ENCODE measurements at regions not wholly inside any gene's neighbourhood (a gene's known extent, or its start where the extent isn't known, plus 50 kb on each side); places are given as distances from the start of the nearest gene placed in this dataset.

DNA sequence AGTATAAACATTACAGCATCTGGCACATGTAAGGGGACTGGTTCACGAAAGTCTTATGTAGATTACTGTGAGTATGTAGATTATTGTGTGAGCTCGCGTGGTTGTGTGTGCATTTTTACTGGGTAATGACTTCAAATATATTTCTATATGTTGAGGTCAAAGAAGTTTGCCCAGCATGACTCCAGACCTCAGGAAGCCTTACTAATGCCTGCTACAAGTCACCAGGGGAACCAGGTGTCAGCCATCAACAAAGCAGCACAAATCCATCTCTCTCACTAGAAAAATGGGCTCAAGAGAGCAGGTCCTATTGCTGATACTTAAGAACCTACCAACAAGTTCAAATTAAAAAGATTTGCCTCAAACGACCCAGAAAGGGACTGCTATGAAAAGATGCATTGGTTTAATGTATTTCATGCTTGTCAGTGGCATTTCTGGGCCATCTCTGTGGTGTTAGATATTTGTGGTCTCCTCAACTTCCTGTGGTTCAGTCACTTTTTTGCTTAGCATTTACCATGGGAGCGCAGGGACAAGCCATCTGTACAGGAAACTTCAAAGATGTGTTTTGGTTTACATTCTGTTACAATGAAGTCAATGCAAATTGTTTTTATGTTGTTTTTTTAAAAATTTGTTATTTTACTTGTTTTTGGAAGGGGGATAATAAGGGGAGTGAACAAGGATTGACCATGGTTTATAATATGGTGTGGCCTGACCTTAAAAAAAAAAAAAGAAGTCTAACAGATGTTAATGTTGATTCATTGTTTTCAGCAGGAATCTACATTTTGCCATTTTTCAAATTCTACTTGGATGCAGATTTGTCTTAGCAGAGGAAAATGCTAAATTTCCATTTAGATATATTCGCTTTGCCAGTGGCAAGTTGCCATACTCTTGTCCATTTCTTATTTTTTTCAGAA is 172.1 kb upstream of the ADAMTS9 start:
- TF ChIP-seq FOXK2 (IDR thresholded peaks at IDR 0.05): no peak
- TF ChIP-seq SUZ12 (IDR thresholded peaks at IDR 0.05): no peak
- no peak for TF ChIP-seq ARNT (IDR thresholded peaks at IDR 0.05)
- no peak for TF ChIP-seq CTBP1 (IDR thresholded peaks at IDR 0.05; ENCODE audit: borderline replicate concordance)
- no peak for TF ChIP-seq L3MBTL2 (conservative IDR thresholded peaks at IDR 0.05)
- no peak for TF ChIP-seq BHLHE40 (IDR thresholded peaks at IDR 0.05; ENCODE audit: borderline replicate concordance)
- TF ChIP-seq HDGF (IDR thresholded peaks at IDR 0.05; ENCODE audit: borderline replicate concordance): no peak
- TF ChIP-seq TARDBP (IDR thresholded peaks at IDR 0.05): no peak
- no peak for TF ChIP-seq SP1 (IDR thresholded peaks at IDR 0.05)
- TF ChIP-seq FOXM1 (IDR thresholded peaks at IDR 0.05; ENCODE audit: borderline replicate concordance): no peak
- no peak for TF ChIP-seq ZNF384 (IDR thresholded peaks at IDR 0.05)
- TF ChIP-seq, protein P1, sequence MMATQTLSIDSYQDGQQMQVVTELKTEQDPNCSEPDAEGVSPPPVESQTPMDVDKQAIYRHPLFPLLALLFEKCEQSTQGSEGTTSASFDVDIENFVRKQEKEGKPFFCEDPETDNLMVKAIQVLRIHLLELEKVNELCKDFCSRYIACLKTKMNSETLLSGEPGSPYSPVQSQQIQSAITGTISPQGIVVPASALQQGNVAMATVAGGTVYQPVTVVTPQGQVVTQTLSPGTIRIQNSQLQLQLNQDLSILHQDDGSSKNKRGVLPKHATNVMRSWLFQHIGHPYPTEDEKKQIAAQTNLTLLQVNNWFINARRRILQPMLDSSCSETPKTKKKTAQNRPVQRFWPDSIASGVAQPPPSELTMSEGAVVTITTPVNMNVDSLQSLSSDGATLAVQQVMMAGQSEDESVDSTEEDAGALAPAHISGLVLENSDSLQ (IDR thresholded peaks at IDR 0.05): no peak
- no peak for TF ChIP-seq LEF1 (IDR thresholded peaks at IDR 0.05; ENCODE audit: borderline replicate concordance)
- no peak for TF ChIP-seq FOXA1 (IDR thresholded peaks at IDR 0.05)

All from HEK293T (cell line).